ENCODE measurements at regions not wholly inside any gene's neighbourhood (a gene's known extent, or its start where the extent isn't known, plus 50 kb on each side); places are given as distances from the start of the nearest gene placed in this dataset.
"Not testable (repeated sequence)": the region's sequence is repeated elsewhere in the genome, so short reads cannot be mapped to it uniquely, and the experiment has no call there.

- no peak overlapping the region for H3K27ac ChIP-seq
Observed at GRCh38 chr4:131649227-131649626, 1499.9 kb upstream of the PCDH10 start.

GRCh38 chr4:131650951-131651350, 1498.1 kb upstream of the PCDH10 start:
- no peak for TF ChIP-seq CTCF (conservative IDR thresholded peaks at IDR 0.05)
- no peak overlapping the region for H3K27ac ChIP-seq

More at GRCh38 chr4:131649227-131649626, 1499.9 kb upstream of the PCDH10 start:
- TF ChIP-seq CTCF (conservative IDR thresholded peaks at IDR 0.05), result no peak

GRCh38 chr4:131683314-131683713, 1465.8 kb upstream of the PCDH10 start:
- not testable (repeated sequence) for H3K27ac ChIP-seq

- H3K27ac ChIP-seq, result no peak overlapping the region
- no peak for TF ChIP-seq CTCF (conservative IDR thresholded peaks at IDR 0.05)
Observed at GRCh38 chr4:131721883-131722282, 1427.2 kb upstream of the PCDH10 start.

- H3K27ac ChIP-seq, result not testable (repeated sequence)
Observed at GRCh38 chr4:131723069-131723468, 1426.0 kb upstream of the PCDH10 start.

- not testable (repeated sequence) for H3K27ac ChIP-seq
Observed at GRCh38 chr4:131724847-131725246, 1424.2 kb upstream of the PCDH10 start.

- not testable (repeated sequence) for H3K27ac ChIP-seq
Observed at GRCh38 chr4:131725521-131725920, 1423.6 kb upstream of the PCDH10 start.

GRCh38 chr4:131726940-131727339, 1422.2 kb upstream of the PCDH10 start:
- H3K27ac ChIP-seq, result not testable (repeated sequence)

- H3K27ac ChIP-seq, result not testable (repeated sequence)
Observed at GRCh38 chr4:131727418-131727817, 1421.7 kb upstream of the PCDH10 start.

GRCh38 chr4:131729205-131729604, 1419.9 kb upstream of the PCDH10 start:
- H3K27ac ChIP-seq, result not testable (repeated sequence)

GRCh38 chr4:131729716-131730398, 1419.2 kb upstream of the PCDH10 start:
- not testable (repeated sequence) for H3K27ac ChIP-seq

- H3K27ac ChIP-seq, result not testable (repeated sequence)
Observed at GRCh38 chr4:131730574-131730973, 1418.5 kb upstream of the PCDH10 start.

- not testable (repeated sequence) for H3K27ac ChIP-seq
Observed at GRCh38 chr4:131732034-131732630, 1417.0 kb upstream of the PCDH10 start.

- not testable (repeated sequence) for H3K27ac ChIP-seq
Observed at GRCh38 chr4:131734321-131734720, 1414.8 kb upstream of the PCDH10 start.

GRCh38 chr4:131734851-131735385, 1414.2 kb upstream of the PCDH10 start:
- H3K27ac ChIP-seq, result not testable (repeated sequence)

- H3K27ac ChIP-seq, result not testable (repeated sequence)
Observed at GRCh38 chr4:131738991-131739390, 1410.1 kb upstream of the PCDH10 start.

- not testable (repeated sequence) for H3K27ac ChIP-seq
Observed at GRCh38 chr4:131741836-131742235, 1407.3 kb upstream of the PCDH10 start.

GRCh38 chr4:131742536-131743205, 1406.4 kb upstream of the PCDH10 start:
- H3K27ac ChIP-seq, result not testable (repeated sequence)

All from VCaP (cell line).